ENCODE measurements at regions not wholly inside any gene's neighbourhood (a gene's known extent, or its start where the extent isn't known, plus 50 kb on each side); places are given as distances from the start of the nearest gene placed in this dataset.

GRCh38 chr7:41588341-41588740, 114.5 kb downstream of the INHBA start:
- no peaks in the 10 kb centered on the region for H3K79me2 ChIP-seq (replicated peaks; ENCODE audit: insufficient read depth, low read length)
- no peak overlapping the region for H3K4me2 ChIP-seq (ENCODE audit: low read length)
- no peaks in the 10 kb centered on the region for H3K36me3 ChIP-seq (ENCODE audit: insufficient read depth, low read length)
- no peaks in the 10 kb centered on the region for H4K20me1 ChIP-seq (ENCODE audit: insufficient read depth)
- no peak overlapping the region for H2AFZ ChIP-seq (ENCODE audit: low read depth, low read length)
- H3K9me3 ChIP-seq (ENCODE audit: low read length): no peaks in the 10 kb centered on the region
- H3K9me2 ChIP-seq (ENCODE audit: insufficient read depth, low read length): no peaks in the 10 kb centered on the region
- H3K27me3 ChIP-seq (ENCODE audit: insufficient read depth, low read depth, low read length): no peaks in the 10 kb centered on the region
- no peak overlapping the region for H3K27ac ChIP-seq (ENCODE audit: low read length)
- no peak overlapping the region for H3K4me3 ChIP-seq (ENCODE audit: low read length)
- TF ChIP-seq POLR2AphosphoS5 (IDR thresholded peaks at IDR 0.05) (no peak), MXI1 (conservative IDR thresholded peaks at IDR 0.05; ENCODE audit: poor library complexity, severe bottlenecking) (no peak), REST (IDR thresholded peaks at IDR 0.05; ENCODE audit: borderline replicate concordance) (no peak), EZH2 (IDR thresholded peaks at IDR 0.05; ENCODE audit: borderline replicate concordance, insufficient read depth, low read length, poor library complexity, severe bottlenecking) (no peak), RAD21 (conservative IDR thresholded peaks at IDR 0.05) (no peak), SMC3 (conservative IDR thresholded peaks at IDR 0.05; ENCODE audit: poor library complexity) (no peak), TAF1 (IDR thresholded peaks at IDR 0.05; ENCODE audit: low read depth) (no peak), EP300 (conservative IDR thresholded peaks at IDR 0.05; ENCODE audit: poor library complexity, severe bottlenecking) (no peak), CTCF (IDR thresholded peaks at IDR 0.05; ENCODE audit: poor library complexity, severe bottlenecking) (no peak)
- no peaks in the 10 kb centered on the region for H3F3A ChIP-seq (ENCODE audit: insufficient read depth, low read length, poor library complexity, severe bottlenecking)
- H3K9ac ChIP-seq (ENCODE audit: low read length): no peak overlapping the region

- TF ChIP-seq MXI1 (conservative IDR thresholded peaks at IDR 0.05; ENCODE audit: poor library complexity, severe bottlenecking): no peak
- TF ChIP-seq REST (IDR thresholded peaks at IDR 0.05; ENCODE audit: borderline replicate concordance): no peak
- TF ChIP-seq EZH2 (IDR thresholded peaks at IDR 0.05; ENCODE audit: borderline replicate concordance, insufficient read depth, low read length, poor library complexity, severe bottlenecking): no peak
- TF ChIP-seq CTCF (IDR thresholded peaks at IDR 0.05; ENCODE audit: poor library complexity, severe bottlenecking): no peak
- no peak for TF ChIP-seq EP300 (conservative IDR thresholded peaks at IDR 0.05; ENCODE audit: poor library complexity, severe bottlenecking)
- no peak for TF ChIP-seq POLR2AphosphoS5 (IDR thresholded peaks at IDR 0.05)
- no peak for TF ChIP-seq RAD21 (conservative IDR thresholded peaks at IDR 0.05)
- no peak for TF ChIP-seq SMC3 (conservative IDR thresholded peaks at IDR 0.05; ENCODE audit: poor library complexity)
- no peak for TF ChIP-seq TAF1 (IDR thresholded peaks at IDR 0.05; ENCODE audit: low read depth)
- H3K27ac ChIP-seq (ENCODE audit: low read length): no peak overlapping the region
- no peaks in the 10 kb centered on the region for H3K27me3 ChIP-seq (ENCODE audit: insufficient read depth, low read depth, low read length)
- H3K79me2 ChIP-seq (replicated peaks; ENCODE audit: insufficient read depth, low read length): no peaks in the 10 kb centered on the region
- no peak overlapping the region for H3K9ac ChIP-seq (ENCODE audit: low read length)
- H2AFZ ChIP-seq (ENCODE audit: low read depth, low read length): no peak overlapping the region
- no peaks in the 10 kb centered on the region for H3F3A ChIP-seq (ENCODE audit: insufficient read depth, low read length, poor library complexity, severe bottlenecking)
- no peaks in the 10 kb centered on the region for H3K9me2 ChIP-seq (ENCODE audit: insufficient read depth, low read length)
- H3K9me3 ChIP-seq (ENCODE audit: low read length): no peaks in the 10 kb centered on the region
- H3K4me2 ChIP-seq (ENCODE audit: low read length): no peak overlapping the region
- no peaks in the 10 kb centered on the region for H4K20me1 ChIP-seq (ENCODE audit: insufficient read depth)
- no peaks in the 10 kb centered on the region for H3K36me3 ChIP-seq (ENCODE audit: insufficient read depth, low read length)
- no peak overlapping the region for H3K4me3 ChIP-seq (ENCODE audit: low read length)
Measured at GRCh38 chr7:41586931-41587640, 115.8 kb downstream of the INHBA start.

Data from neural cell (in vitro differentiated cells).